Uterus (tissue), 2 donors: ENCODE measurements at regions not wholly inside any gene's neighbourhood (a gene's known extent, or its start where the extent isn't known, plus 50 kb on each side); places are given as distances from the start of the nearest gene placed in this dataset.

ENCODE experiments used
- CTCF ChIP-seq, 4 experiments: fragments of 200-600 bp in 2 of 4; fragments of 450-650 bp in 2 of 4; sonication (generic) in 2 of 4; IDR thresholded peaks; one replicate each; pipeline ENCODE4 v1.5.1; 2016 to 2019; ENCODE audit warnings: antibody characterized with exemption in 4 of 4, mild to moderate bottlenecking in 2 of 4, moderate library complexity in 1 of 4
- POLR2A ChIP-seq, 2 donors: fragments of 450-650 bp; IDR thresholded peaks; one replicate each; pipeline ENCODE4 v1.6.1; 2016; ENCODE audit warnings: antibody characterized with exemption in 2 of 2, mild to moderate bottlenecking in 1 of 2, moderate library complexity in 1 of 2

- TF ChIP-seq CTCF (IDR thresholded peaks at IDR 0.05) (no peak), POLR2A (IDR thresholded peaks at IDR 0.05) (no peak)
Measured at GRCh38 chr2:228409493-228409892, 228.0 kb upstream of the SPHKAP start.
